ENCODE measurements at regions not wholly inside any gene's neighbourhood (a gene's known extent, or its start where the extent isn't known, plus 50 kb on each side); places are given as distances from the start of the nearest gene placed in this dataset.
A peak's percentile ranks its signal among the peaks of the same experiment; 100 is the strongest.
"Not testable (repeated sequence)": the region's sequence is repeated elsewhere in the genome, so short reads cannot be mapped to it uniquely, and the experiment has no call there.

DNA sequence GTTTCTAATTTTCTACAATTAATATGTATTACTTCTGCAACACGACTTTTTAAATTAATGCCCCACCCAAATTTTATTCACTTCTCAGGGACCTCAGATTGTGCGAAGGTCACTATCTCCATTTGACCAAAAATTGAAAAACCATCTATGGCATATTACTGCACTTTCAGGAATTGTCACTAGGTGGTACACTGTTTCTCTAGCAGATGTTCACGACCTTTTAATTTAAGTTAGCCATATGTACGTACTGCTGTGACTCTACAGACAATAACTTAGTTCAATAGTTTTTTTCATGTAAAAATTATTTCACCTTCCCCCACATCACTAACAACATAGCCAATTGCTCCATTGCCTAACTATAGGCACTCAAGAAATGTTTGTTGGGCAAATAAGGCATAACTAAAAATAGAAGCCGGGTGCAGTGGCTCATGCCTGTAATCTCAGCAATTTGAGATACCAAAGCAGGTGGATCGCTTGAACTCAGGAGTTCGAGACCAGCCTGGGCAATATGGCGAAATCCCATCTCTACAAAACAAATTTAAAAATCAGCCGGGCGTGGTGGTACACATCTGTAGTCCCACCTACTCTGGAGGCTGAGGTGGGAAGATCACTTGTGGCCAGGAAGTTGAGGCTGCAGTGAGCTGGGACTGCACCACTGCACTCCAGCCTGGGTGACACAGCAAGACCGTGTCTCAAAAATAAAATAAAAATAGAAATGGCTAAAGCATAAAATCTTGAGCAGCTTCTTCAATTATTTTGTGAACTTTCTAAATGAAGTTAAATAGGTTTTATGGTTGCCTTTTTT, 75.7 kb upstream of the PKN2 start:
- H3K27ac Mint-ChIP-seq: no peak overlapping the region
- DNase-seq: no peak
- H3K4me3 Mint-ChIP-seq: no peak overlapping the region
- no peaks in the 10 kb centered on the region for H3K4me1 Mint-ChIP-seq
- peaks cover 0 to 2% (median 0%) of the 10 kb centered on the region in 6 donors for H3K9me3 Mint-ChIP-seq
- H3K27me3 Mint-ChIP-seq (ENCODE audit: low read depth in 3 of 3): peaks cover 0 to 5% (median 4%) of the 10 kb centered on the region in 3 donors
- no peaks in the 10 kb centered on the region for H3K36me3 Mint-ChIP-seq

DNA sequence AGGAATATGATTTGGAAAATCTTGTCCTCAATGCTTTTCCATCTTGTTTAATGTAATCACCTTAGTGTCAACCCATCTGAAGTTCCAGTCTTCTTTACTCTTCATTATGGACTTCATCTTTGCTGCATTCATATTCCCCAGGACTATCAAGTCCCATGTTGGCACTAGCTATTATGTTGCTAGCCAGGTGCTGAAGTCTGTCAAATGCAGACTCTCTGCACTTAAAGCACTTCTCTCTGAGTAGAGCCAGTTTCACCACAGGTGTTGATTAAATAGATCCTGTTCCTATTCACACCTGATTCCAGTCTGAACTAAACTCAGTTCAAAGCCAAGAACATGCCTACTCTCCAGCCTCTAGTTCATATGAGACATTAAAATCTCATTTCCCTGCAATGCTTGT, 75.0 kb upstream of the PKN2 start:
- Mint-ChIP-seq H3K27ac (peak overlapping the region in 1 of 6 donors; percentile 55), H3K9me3 (peaks cover 0 to 2% (median 0%) of the 10 kb centered on the region in 6 donors), H3K36me3 (no peaks in the 10 kb centered on the region), H3K4me1 (no peaks in the 10 kb centered on the region), H3K27me3 (ENCODE audit: low read depth in 3 of 3) (peaks cover 0 to 5% (median 4%) of the 10 kb centered on the region in 3 donors), H3K4me3 (no peak overlapping the region)
- no peak for DNase-seq

DNA sequence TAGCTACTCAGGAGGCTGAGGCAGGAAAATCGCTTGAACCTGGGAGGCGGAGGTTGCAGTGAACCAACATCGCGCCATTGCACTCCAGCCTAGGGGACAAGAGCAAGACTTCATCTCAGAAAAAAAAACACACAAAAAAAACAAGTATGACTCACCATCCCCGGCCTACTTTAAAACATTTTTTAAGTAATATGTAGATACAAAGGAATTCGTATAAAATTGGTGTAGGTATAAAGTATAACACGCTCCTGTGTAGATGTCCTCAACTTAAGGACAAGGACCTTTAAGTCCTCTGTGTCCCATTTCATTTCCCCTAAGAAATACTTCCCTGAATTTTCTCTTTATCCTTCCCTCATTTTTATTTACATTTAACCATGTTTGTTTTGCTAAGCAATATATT, 73.4 kb upstream of the PKN2 start:
- Mint-ChIP-seq H3K27ac (no peak overlapping the region), H3K9me3 (peaks cover 0 to 2% (median 0%) of the 10 kb centered on the region in 6 donors), H3K36me3 (no peaks in the 10 kb centered on the region), H3K4me3 (no peak overlapping the region), H3K27me3 (ENCODE audit: low read depth in 3 of 3) (peaks cover 2 to 5% (median 4%) of the 10 kb centered on the region in 3 donors), H3K4me1 (no peaks in the 10 kb centered on the region)
- DNase-seq: no peak

DNA sequence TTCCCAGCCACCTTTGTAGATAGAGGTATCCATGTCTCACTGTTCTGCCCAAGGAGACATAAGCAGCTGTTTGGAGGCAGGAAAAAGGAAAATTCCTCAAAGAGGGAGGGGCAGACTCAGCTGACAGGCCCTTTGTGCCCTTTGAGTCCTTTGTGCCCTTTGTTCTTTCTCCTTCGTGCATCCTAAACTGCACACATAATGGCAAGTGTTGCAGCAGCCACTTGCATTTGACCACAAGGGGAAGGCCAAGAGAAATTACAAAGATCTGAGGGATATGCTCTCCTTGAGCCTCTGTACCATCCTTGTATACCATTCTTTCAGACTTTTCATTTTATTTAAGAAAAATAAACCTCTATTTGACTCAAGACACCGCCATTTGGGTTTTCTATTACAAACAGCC, 71.8 kb upstream of the PKN2 start:
- DNase-seq: no peak
- Mint-ChIP-seq H3K4me3 (no peak overlapping the region), H3K4me1 (no peaks in the 10 kb centered on the region), H3K36me3 (peaks cover 0 to 3% (median 0%) of the 10 kb centered on the region in 3 donors), H3K27ac (no peak overlapping the region), H3K27me3 (ENCODE audit: low read depth in 3 of 3) (peaks cover 2 to 8% (median 4%) of the 10 kb centered on the region in 3 donors), H3K9me3 (peaks cover 2 to 6% (median 4%) of the 10 kb centered on the region in 6 donors)

DNA sequence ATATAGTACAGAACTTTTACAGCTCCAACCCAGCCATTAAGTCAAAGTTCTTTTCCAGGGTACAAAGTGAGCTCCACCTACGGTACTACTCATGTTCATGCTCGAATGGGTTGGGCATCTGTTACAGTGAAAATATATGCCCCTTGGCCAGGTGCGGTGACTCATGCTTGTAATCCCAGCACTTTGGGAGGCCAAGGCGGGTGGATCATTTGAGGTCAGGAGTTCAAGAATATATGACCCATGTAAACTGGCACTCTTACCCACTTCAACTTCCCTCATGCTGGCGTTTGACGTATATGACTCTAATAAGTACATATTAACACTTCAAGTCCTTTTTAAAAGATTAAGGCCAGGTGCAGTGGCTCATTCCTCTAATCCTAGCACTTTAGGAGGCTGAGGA, 71.3 kb upstream of the PKN2 start:
- peaks cover 0 to 8% (median under 1%) of the 10 kb centered on the region in 3 donors for H3K36me3 Mint-ChIP-seq
- H3K4me3 Mint-ChIP-seq: no peak overlapping the region
- H3K27ac Mint-ChIP-seq: no peak overlapping the region
- DNase-seq: no peak
- H3K27me3 Mint-ChIP-seq (ENCODE audit: low read depth in 3 of 3): peaks cover 2 to 8% (median 4%) of the 10 kb centered on the region in 3 donors
- no peaks in the 10 kb centered on the region for H3K4me1 Mint-ChIP-seq
- peaks cover 4 to 11% (median 8%) of the 10 kb centered on the region in 6 donors for H3K9me3 Mint-ChIP-seq

DNA sequence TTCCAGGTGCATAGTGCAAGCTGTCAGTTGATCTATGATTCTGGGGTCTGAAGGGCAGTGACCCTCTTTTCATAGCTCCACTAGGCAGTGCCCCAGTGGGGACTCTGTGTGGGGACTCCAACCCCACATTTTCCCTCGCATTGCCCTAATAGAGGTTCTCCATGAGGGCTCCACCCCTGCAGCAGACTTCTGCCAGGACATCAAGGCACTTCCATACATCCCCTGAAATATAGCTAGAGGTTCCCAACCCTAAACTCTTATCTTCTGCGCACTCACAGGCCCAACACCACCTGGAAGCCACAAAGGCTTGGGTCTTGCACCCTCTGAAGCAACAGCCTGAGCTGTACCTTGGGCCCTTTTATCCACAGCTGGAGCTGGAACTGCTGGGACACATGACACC, 65.7 kb upstream of the PKN2 start:
- peaks cover 12 to 39% (median 22%) of the 10 kb centered on the region in 6 donors for H3K9me3 Mint-ChIP-seq
- peaks cover 4 to 5% (median 5%) of the 10 kb centered on the region in 3 donors for H3K27me3 Mint-ChIP-seq (ENCODE audit: low read depth in 3 of 3)
- no peak overlapping the region for H3K4me3 Mint-ChIP-seq
- no peak overlapping the region for H3K27ac Mint-ChIP-seq
- no peak for DNase-seq
- no peaks in the 10 kb centered on the region for H3K4me1 Mint-ChIP-seq
- peaks cover 0 to 16% (median 7%) of the 10 kb centered on the region in 3 donors for H3K36me3 Mint-ChIP-seq

DNA sequence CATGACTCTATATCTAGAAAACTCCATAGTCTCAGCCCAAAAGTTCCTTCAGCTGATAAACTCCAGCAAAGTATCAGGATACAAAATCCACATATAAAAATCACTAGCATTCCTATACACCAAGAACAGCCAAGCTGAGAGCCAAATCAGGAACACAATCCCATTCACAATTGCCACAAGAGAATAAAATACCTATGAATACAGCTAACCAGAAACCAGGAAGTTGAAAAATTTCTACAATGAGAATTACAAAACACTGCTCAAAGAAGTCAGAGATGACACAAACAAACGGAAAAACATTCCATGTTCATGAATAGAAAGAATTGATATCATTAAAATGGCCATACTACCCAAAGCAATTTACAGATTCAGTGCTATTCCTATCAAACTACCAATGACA, 61.0 kb upstream of the PKN2 start:
- not testable (repeated sequence) for H3K4me3 Mint-ChIP-seq; H3K36me3 Mint-ChIP-seq; H3K27me3 Mint-ChIP-seq (ENCODE audit: low read depth in 3 of 3); H3K4me1 Mint-ChIP-seq; DNase-seq; H3K27ac Mint-ChIP-seq
- peaks cover 4 to 25% (median 14%) of the 10 kb centered on the region in 6 donors for H3K9me3 Mint-ChIP-seq

All from immature natural killer cell (primary cell).